ENCODE measurements at regions not wholly inside any gene's neighbourhood (a gene's known extent, or its start where the extent isn't known, plus 50 kb on each side); places are given as distances from the start of the nearest gene placed in this dataset.

- DNase-seq (ENCODE audit: low read depth in 2 of 2) = no peak
These were observed 298.9 kb downstream of the SHOX2 start for GRCh38 chr3:157807280-157807679.

- no peak for DNase-seq (ENCODE audit: low read depth in 2 of 2)
These were observed 300.7 kb downstream of the SHOX2 start for GRCh38 chr3:157805538-157805937.

GRCh38 chr3:157794771-157795170 lies 291.6 kb upstream of the VEPH1 start:
- no peak for DNase-seq (ENCODE audit: low read depth in 2 of 2)

GRCh38 chr3:157793745-157794144 lies 290.5 kb upstream of the VEPH1 start:
- DNase-seq (ENCODE audit: low read depth in 2 of 2) = no peak

GRCh38 chr3:157789162-157789561 lies 285.9 kb upstream of the VEPH1 start:
- no peak for DNase-seq (ENCODE audit: low read depth in 2 of 2)

GRCh38 chr3:157786618-157787017 lies 283.4 kb upstream of the VEPH1 start:
- no peak for DNase-seq (ENCODE audit: low read depth in 2 of 2)

GRCh38 chr3:157786211-157786610 lies 283.0 kb upstream of the VEPH1 start:
- no peak for DNase-seq (ENCODE audit: low read depth in 2 of 2)

- DNase-seq (ENCODE audit: low read depth in 2 of 2) = no peak
These were observed 282.0 kb upstream of the VEPH1 start for GRCh38 chr3:157785102-157785826.

- no peak for DNase-seq (ENCODE audit: low read depth in 2 of 2)
These were observed 279.0 kb upstream of the VEPH1 start for GRCh38 chr3:157782236-157782635.

GRCh38 chr3:157776861-157777260 lies 273.6 kb upstream of the VEPH1 start:
- DNase-seq (ENCODE audit: low read depth in 2 of 2) = no peak

- DNase-seq (ENCODE audit: low read depth in 2 of 2) = no peak
These were observed 272.2 kb upstream of the VEPH1 start for GRCh38 chr3:157775446-157775845.

GRCh38 chr3:157769378-157769777 lies 266.2 kb upstream of the VEPH1 start:
- DNase-seq (ENCODE audit: low read depth in 2 of 2) = no peak

- DNase-seq (ENCODE audit: low read depth in 2 of 2) = no peak
These were observed 264.4 kb upstream of the VEPH1 start for GRCh38 chr3:157767607-157768006.

GRCh38 chr3:157763644-157764043 lies 260.4 kb upstream of the VEPH1 start:
- DNase-seq (ENCODE audit: low read depth in 2 of 2) = no peak

- DNase-seq (ENCODE audit: low read depth in 2 of 2) = no peak
These were observed 256.1 kb upstream of the VEPH1 start for GRCh38 chr3:157759311-157759710.

GRCh38 chr3:157755233-157755632 lies 252.0 kb upstream of the VEPH1 start:
- DNase-seq (ENCODE audit: low read depth in 2 of 2) = no peak

- DNase-seq (ENCODE audit: low read depth in 2 of 2) = no peak
These were observed 251.2 kb upstream of the VEPH1 start for GRCh38 chr3:157754451-157754850.

GRCh38 chr3:157753787-157754136 lies 250.5 kb upstream of the VEPH1 start:
- no peak for DNase-seq (ENCODE audit: low read depth in 2 of 2)

- DNase-seq (ENCODE audit: low read depth in 2 of 2) = no peak
These were observed 250.0 kb upstream of the VEPH1 start for GRCh38 chr3:157752956-157753786.

GRCh38 chr3:157752554-157752953 lies 249.3 kb upstream of the VEPH1 start:
- DNase-seq (ENCODE audit: low read depth in 2 of 2) = no peak

- DNase-seq (ENCODE audit: low read depth in 2 of 2) = no peak
These were observed 248.2 kb upstream of the VEPH1 start for GRCh38 chr3:157751386-157751785.

GRCh38 chr3:157746391-157746790 lies 243.2 kb upstream of the VEPH1 start:
- no peak for DNase-seq (ENCODE audit: low read depth in 2 of 2)

- no peak for DNase-seq (ENCODE audit: low read depth in 2 of 2)
These were observed 238.4 kb upstream of the VEPH1 start for GRCh38 chr3:157741607-157742006.
